T-helper 17 cell (primary cell): ENCODE measurements at regions not wholly inside any gene's neighbourhood (a gene's known extent, or its start where the extent isn't known, plus 50 kb on each side); places are given as distances from the start of the nearest gene placed in this dataset.

Experiments
- ATAC-seq: fragments of 150-1000 bp; cut with Tn5 transposase; 2 replicates; pipeline ENCODE4 v1.10.0; 2021; ENCODE audit warnings: mild to moderate bottlenecking, moderate library complexity
- DNase-seq, 3 donors: peaks; one replicate each; pipeline versions ENCODE4 v3.0.0 to v3.0.0-alpha.2; 2020 to 2021
- H3K9me3 ChIP-seq: one replicate; pipeline ENCODE4 v1.7.0; 2013; ENCODE audit warnings: low read length, mild to moderate bottlenecking; ENCODE audit not compliant: control insufficient read depth, poor library complexity, severe bottlenecking
- H3K27ac Mint-ChIP-seq: one replicate; pipeline ENCODE4 v1.8.0; 2022; ENCODE audit warnings: mild to moderate bottlenecking, moderate library complexity, mixed read lengths
- H3K27me3 Mint-ChIP-seq: one replicate; pipeline ENCODE4 v1.8.0; 2022; ENCODE audit warnings: mixed read lengths
- H3K36me3 Mint-ChIP-seq: one replicate; pipeline ENCODE4 v1.8.0; 2022; ENCODE audit warnings: low read depth, mixed read lengths
- H3K4me1 Mint-ChIP-seq: one replicate; pipeline ENCODE4 v1.8.0; 2022; ENCODE audit warnings: mild to moderate bottlenecking, mixed read lengths
- H3K4me3 Mint-ChIP-seq: one replicate; pipeline ENCODE4 v1.8.0; 2022; ENCODE audit warnings: mild to moderate bottlenecking, moderate library complexity, mixed read lengths

GRCh38 chr7:27399791-27400567 lies 157.4 kb downstream of the EVX1 start:
- ATAC-seq (no peak), DNase-seq (no peak)
- Mint-ChIP-seq H3K4me1 (peaks cover 4% of the 10 kb centered on the region), H3K27ac (no peak overlapping the region), H3K4me3 (no peak overlapping the region), H3K36me3 (no peaks in the 10 kb centered on the region), H3K27me3 (peaks cover 11% of the 10 kb centered on the region)
- no peaks in the 10 kb centered on the region for H3K9me3 ChIP-seq

- H3K9me3 ChIP-seq = no peaks in the 10 kb centered on the region
- H3K4me3 Mint-ChIP-seq = no peak overlapping the region
- ATAC-seq (no peak), DNase-seq (no peak)
- H3K27me3 Mint-ChIP-seq = peaks cover 5% of the 10 kb centered on the region
- no peak overlapping the region for H3K27ac Mint-ChIP-seq
- no peaks in the 10 kb centered on the region for H3K4me1 Mint-ChIP-seq
- no peaks in the 10 kb centered on the region for H3K36me3 Mint-ChIP-seq
These were observed 163.2 kb downstream of the EVX1 start for GRCh38 chr7:27405780-27406179.

GRCh38 chr7:27409311-27409710 lies 166.7 kb downstream of the EVX1 start:
- no peak for DNase-seq
- H3K4me1 Mint-ChIP-seq = no peaks in the 10 kb centered on the region
- no peak overlapping the region for H3K4me3 Mint-ChIP-seq
- H3K27me3 Mint-ChIP-seq = peaks cover 14% of the 10 kb centered on the region
- no peaks in the 10 kb centered on the region for H3K9me3 ChIP-seq
- H3K36me3 Mint-ChIP-seq = no peaks in the 10 kb centered on the region
- no peak for ATAC-seq
- no peak overlapping the region for H3K27ac Mint-ChIP-seq

- H3K4me1 Mint-ChIP-seq = no peaks in the 10 kb centered on the region
- H3K36me3 Mint-ChIP-seq = no peaks in the 10 kb centered on the region
- no peaks in the 10 kb centered on the region for H3K9me3 ChIP-seq
- no peak overlapping the region for H3K4me3 Mint-ChIP-seq
- DNase-seq (no peak), ATAC-seq (no peak)
- H3K27me3 Mint-ChIP-seq = peaks cover 19% of the 10 kb centered on the region
- H3K27ac Mint-ChIP-seq = no peak overlapping the region
These were observed 167.2 kb downstream of the EVX1 start for GRCh38 chr7:27409776-27410175.

- ATAC-seq (no peak), DNase-seq (no peak)
- Mint-ChIP-seq H3K4me3 (no peak overlapping the region), H3K27me3 (peaks cover 20% of the 10 kb centered on the region), H3K4me1 (no peaks in the 10 kb centered on the region), H3K36me3 (no peaks in the 10 kb centered on the region), H3K27ac (no peak overlapping the region)
- no peaks in the 10 kb centered on the region for H3K9me3 ChIP-seq
These were observed 168.4 kb downstream of the EVX1 start for GRCh38 chr7:27410812-27411544.

GRCh38 chr7:27412164-27412563 lies 169.6 kb downstream of the EVX1 start:
- no peak for DNase-seq
- H3K27me3 Mint-ChIP-seq = peaks cover 24% of the 10 kb centered on the region
- no peak for ATAC-seq
- no peaks in the 10 kb centered on the region for H3K36me3 Mint-ChIP-seq
- no peaks in the 10 kb centered on the region for H3K4me1 Mint-ChIP-seq
- no peak overlapping the region for H3K27ac Mint-ChIP-seq
- H3K4me3 Mint-ChIP-seq = no peak overlapping the region
- no peaks in the 10 kb centered on the region for H3K9me3 ChIP-seq

GRCh38 chr7:27418541-27418940 lies 175.9 kb downstream of the EVX1 start:
- Mint-ChIP-seq H3K27me3 (peaks cover 25% of the 10 kb centered on the region), H3K27ac (no peak overlapping the region), H3K4me3 (no peak overlapping the region), H3K4me1 (no peaks in the 10 kb centered on the region), H3K36me3 (no peaks in the 10 kb centered on the region)
- H3K9me3 ChIP-seq = no peaks in the 10 kb centered on the region
- ATAC-seq (no peak), DNase-seq (no peak)

- DNase-seq (no peak), ATAC-seq (no peak)
- no peaks in the 10 kb centered on the region for H3K36me3 Mint-ChIP-seq
- H3K4me3 Mint-ChIP-seq = no peak overlapping the region
- H3K9me3 ChIP-seq = no peaks in the 10 kb centered on the region
- no peak overlapping the region for H3K27ac Mint-ChIP-seq
- H3K27me3 Mint-ChIP-seq = peaks cover 32% of the 10 kb centered on the region
- H3K4me1 Mint-ChIP-seq = no peaks in the 10 kb centered on the region
These were observed 177.1 kb downstream of the EVX1 start for GRCh38 chr7:27419581-27420177.

GRCh38 chr7:27420702-27421101 lies 178.1 kb downstream of the EVX1 start:
- H3K27me3 Mint-ChIP-seq = peaks cover 40% of the 10 kb centered on the region
- ATAC-seq (no peak), DNase-seq (no peak)
- H3K27ac Mint-ChIP-seq = no peak overlapping the region
- no peaks in the 10 kb centered on the region for H3K36me3 Mint-ChIP-seq
- H3K4me1 Mint-ChIP-seq = peaks cover 5% of the 10 kb centered on the region
- H3K4me3 Mint-ChIP-seq = peak overlapping the region; percentile 31
- no peaks in the 10 kb centered on the region for H3K9me3 ChIP-seq

GRCh38 chr7:27423290-27423689 lies 180.7 kb downstream of the EVX1 start:
- DNase-seq (no peak), ATAC-seq (no peak)
- Mint-ChIP-seq H3K27me3 (peaks cover 32% of the 10 kb centered on the region), H3K4me3 (no peak overlapping the region), H3K36me3 (no peaks in the 10 kb centered on the region), H3K27ac (no peak overlapping the region), H3K4me1 (peaks cover 5% of the 10 kb centered on the region)
- H3K9me3 ChIP-seq = no peaks in the 10 kb centered on the region

GRCh38 chr7:27423821-27424220 lies 181.2 kb downstream of the EVX1 start:
- Mint-ChIP-seq H3K36me3 (no peaks in the 10 kb centered on the region), H3K4me1 (peaks cover 5% of the 10 kb centered on the region), H3K27ac (no peak overlapping the region), H3K4me3 (no peak overlapping the region), H3K27me3 (peaks cover 32% of the 10 kb centered on the region)
- H3K9me3 ChIP-seq = no peaks in the 10 kb centered on the region
- ATAC-seq = no peak
- no peak for DNase-seq

- peaks cover 5% of the 10 kb centered on the region for H3K4me1 Mint-ChIP-seq
- no peak for ATAC-seq
- H3K4me3 Mint-ChIP-seq = no peak overlapping the region
- no peak for DNase-seq
- peaks cover 32% of the 10 kb centered on the region for H3K27me3 Mint-ChIP-seq
- no peaks in the 10 kb centered on the region for H3K9me3 ChIP-seq
- H3K27ac Mint-ChIP-seq = no peak overlapping the region
- no peaks in the 10 kb centered on the region for H3K36me3 Mint-ChIP-seq
These were observed 181.6 kb downstream of the EVX1 start for GRCh38 chr7:27424231-27424630.

- no peak overlapping the region for H3K4me3 Mint-ChIP-seq
- no peaks in the 10 kb centered on the region for H3K36me3 Mint-ChIP-seq
- H3K4me1 Mint-ChIP-seq = peaks cover 5% of the 10 kb centered on the region
- DNase-seq (no peak), ATAC-seq (no peak)
- H3K27ac Mint-ChIP-seq = no peak overlapping the region
- peaks cover 32% of the 10 kb centered on the region for H3K27me3 Mint-ChIP-seq
- H3K9me3 ChIP-seq = no peaks in the 10 kb centered on the region
These were observed 182.1 kb downstream of the EVX1 start for GRCh38 chr7:27424749-27425148.
